Esophagus squamous epithelium (tissue), 4 donors: ENCODE measurements at regions not wholly inside any gene's neighbourhood (a gene's known extent, or its start where the extent isn't known, plus 50 kb on each side); places are given as distances from the start of the nearest gene placed in this dataset.

Experiments used
- CTCF ChIP-seq, 6 experiments: fragments of 450-650 bp in 4 of 6; fragments of 200-600 bp in 2 of 6; sonication (generic) in 2 of 6; IDR thresholded peaks; one replicate each; pipeline ENCODE4 v1.5.1; 2016 to 2019; ENCODE audit warnings: antibody characterized with exemption in 6 of 6, mild to moderate bottlenecking in 4 of 6, moderate library complexity in 4 of 6
- POLR2A ChIP-seq, 4 donors: fragments of 450-650 bp; IDR thresholded peaks; one replicate each; pipeline ENCODE4 v1.6.1; 2017; ENCODE audit warnings: antibody characterized with exemption in 4 of 4, mild to moderate bottlenecking in 4 of 4, moderate library complexity in 3 of 4

- TF ChIP-seq CTCF (IDR thresholded peaks at IDR 0.05): no peak
- no peak for TF ChIP-seq POLR2A (IDR thresholded peaks at IDR 0.05)
Observed at GRCh38 chr20:23201658-23202057, 115.5 kb upstream of the CD93 start.
